T1000 (cell line): ENCODE measurements at regions not wholly inside any gene's neighbourhood (a gene's known extent, or its start where the extent isn't known, plus 50 kb on each side); places are given as distances from the start of the nearest gene placed in this dataset.

ENCODE experiments used
- DNase-seq: peaks from one replicate; lab custom pipeline; 2025; ENCODE audit warnings: mixed read lengths; lab: John Stamatoyannopoulos, UW

DNA sequence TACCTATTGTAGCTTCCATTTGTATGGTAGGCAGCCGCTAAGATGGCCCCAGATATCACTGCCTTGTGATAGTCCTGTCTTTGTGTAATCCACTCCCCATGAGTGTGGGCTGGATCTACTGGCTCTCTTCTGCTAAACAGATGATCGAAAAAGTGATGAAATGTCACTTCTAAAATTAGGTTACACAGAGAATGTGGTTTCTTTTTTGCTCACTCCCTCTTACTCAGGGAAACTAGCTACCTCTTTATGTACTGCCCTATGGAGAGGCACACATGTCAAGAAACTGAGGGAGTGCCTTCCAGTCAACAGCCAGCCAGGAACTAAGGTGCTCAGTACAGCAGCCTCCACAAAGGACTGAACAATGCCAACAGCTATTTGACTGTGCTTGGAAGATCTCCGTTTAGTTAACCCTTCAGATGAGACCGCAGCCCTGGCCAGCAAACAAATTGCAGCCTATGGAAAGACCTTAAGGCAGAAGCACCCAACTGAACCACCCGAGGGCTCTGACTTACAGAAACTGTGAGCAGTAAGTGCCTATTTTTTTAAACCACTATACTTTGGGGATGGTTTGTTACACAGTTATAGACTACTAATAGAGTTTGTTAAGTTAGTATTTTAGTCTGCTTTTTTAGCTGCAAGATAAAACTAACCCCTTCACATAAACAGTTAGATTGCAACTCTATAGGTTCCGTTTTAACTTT lies 113.2 kb upstream of the MAF start:
- no peak for DNase-seq

DNA sequence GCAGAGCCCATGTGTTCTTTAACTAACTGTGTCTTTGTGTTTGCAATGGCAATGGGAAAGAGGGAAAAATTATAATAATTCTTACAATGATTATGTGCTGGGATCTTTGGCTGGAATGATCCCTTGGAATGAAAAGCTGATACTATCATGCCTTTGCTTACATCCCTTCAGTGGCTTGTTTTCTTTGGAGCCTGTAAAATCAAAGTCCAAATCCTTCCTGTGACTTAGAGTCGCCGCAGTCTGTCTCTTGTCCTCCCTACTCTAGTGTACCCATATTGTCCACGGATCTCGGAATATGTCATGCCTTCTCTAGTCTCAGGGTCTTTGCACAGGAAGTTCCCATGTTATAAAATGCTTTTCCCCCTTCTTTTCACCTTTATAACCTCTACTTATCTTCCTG lies 111.7 kb upstream of the MAF start:
- DNase-seq = no peak

DNA sequence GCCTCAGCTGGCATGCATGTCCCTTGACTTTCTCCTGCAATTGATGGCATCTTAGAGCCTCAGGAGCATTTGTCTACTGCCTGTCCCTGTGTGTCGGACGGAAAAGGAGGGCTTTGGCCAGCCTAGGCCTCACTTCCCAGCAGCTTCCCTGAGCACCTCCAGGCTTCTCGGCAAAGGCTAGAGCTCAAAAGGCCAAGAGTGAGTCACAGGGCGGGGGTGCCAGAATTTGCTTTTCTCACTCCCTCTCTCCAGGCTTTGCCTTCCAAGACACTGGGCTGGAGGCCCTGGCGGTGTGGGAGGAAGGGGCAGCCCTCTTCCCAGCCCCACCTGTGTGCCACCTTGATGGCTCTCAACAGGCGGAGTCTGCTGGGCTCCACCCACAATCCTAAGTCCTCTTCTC lies 107.3 kb upstream of the MAF start:
- no peak for DNase-seq

DNA sequence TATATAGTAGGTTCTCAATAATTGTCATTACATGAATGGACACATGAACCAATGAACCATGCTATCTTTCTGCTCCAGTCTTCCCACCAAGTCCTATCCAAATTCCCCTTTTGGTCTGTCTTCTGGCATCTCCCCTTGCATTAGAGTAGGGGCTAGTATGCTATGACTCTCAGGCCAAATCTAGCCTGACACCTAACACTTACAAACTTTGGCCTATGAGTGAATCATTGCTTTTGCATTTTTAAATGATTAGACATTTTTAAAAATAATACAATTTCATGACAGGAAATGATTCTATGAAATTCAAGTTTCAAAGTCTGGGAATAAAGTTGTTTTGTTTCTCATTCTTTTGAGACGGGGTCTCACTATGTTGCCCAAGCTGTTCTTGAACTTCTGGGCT lies 102.5 kb upstream of the MAF start:
- no peak for DNase-seq

DNA sequence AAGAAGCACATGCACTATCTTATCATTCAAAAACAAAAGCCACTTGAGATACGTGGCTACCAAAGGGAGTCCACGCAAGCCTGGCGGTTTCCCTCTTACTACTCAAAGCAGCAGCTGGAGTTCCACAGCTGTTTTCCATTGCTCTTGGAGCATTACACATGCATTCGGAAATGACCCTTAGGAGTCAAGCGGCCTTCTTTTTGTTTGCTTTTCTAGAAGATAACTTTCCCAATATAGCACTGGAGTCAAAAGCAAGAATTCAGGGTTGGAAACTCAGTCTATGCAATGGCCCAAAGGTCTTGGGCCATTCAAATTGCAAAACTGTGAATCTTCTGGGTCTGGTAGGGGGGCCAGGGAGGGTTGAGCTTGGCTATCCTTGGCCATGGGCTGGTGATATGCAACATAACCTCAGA lies 97.8 kb upstream of the MAF start:
- no peak for DNase-seq

DNA sequence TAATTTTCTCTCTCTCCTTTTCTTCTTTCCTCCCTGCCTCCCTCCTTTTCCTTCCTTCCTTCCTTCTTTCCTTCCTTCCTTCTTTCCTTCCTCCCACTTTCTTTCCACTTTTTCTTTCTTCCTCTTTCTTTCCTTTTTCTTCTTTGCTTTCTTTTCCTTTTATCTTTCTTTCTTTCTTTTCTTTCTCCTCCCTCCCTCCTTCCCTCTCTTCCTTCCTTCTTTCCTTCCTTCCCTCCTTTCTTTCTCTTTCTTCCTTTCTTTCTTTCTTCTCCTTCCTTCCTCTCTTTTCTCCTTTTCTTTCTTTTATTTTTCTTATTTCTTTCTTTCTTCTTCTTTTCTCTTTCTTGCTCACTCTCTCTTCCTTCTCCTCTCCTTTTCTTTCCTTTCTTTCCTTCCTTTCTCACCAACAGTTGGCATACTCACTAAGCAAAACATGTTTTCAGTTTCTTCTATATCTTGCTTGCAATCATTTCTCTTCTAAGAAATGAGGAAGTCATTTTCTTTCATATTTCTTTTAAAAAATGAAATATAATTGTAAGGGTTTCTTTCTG lies 97.1 kb upstream of the MAF start:
- no peak for DNase-seq

DNA sequence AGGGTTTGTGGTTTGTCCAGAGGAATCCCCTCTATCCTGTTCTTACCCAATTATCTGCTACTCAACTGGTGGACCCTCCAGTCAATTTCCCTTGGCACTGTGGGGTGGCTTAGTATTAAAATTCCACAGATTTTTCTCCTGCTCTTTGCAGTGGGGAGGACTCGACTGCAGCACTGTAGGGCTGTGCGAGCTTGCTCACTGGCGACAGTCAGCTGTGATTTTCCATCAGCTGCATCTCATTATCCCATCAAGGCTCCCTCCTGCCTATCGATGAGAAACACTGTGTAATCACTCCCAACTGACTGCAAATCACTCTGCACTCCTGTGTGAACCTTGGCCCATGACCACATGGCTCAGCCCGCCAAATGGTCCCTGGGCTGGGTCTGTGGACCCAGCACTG lies 90.5 kb upstream of the MAF start:
- no peak for DNase-seq

DNA sequence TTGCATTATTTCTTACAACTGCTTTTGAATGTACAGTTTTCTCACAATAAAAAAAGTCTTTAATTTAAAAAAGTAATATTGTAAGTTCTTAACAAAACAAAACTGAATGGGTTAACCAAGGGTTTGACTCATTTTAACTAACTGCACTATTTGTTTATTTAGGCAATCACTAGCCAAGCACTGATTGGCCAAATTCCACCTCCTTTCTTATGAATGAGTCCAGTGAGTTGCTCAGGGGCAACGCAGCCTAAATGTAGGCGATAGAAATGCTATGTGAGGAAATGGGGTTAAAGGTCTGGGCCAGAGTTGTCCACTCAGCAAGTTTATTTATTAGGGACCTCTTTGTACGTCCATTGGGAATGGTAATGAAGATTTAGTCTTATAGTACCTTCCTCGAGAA lies 89.6 kb upstream of the MAF start:
- no peak for DNase-seq

DNA sequence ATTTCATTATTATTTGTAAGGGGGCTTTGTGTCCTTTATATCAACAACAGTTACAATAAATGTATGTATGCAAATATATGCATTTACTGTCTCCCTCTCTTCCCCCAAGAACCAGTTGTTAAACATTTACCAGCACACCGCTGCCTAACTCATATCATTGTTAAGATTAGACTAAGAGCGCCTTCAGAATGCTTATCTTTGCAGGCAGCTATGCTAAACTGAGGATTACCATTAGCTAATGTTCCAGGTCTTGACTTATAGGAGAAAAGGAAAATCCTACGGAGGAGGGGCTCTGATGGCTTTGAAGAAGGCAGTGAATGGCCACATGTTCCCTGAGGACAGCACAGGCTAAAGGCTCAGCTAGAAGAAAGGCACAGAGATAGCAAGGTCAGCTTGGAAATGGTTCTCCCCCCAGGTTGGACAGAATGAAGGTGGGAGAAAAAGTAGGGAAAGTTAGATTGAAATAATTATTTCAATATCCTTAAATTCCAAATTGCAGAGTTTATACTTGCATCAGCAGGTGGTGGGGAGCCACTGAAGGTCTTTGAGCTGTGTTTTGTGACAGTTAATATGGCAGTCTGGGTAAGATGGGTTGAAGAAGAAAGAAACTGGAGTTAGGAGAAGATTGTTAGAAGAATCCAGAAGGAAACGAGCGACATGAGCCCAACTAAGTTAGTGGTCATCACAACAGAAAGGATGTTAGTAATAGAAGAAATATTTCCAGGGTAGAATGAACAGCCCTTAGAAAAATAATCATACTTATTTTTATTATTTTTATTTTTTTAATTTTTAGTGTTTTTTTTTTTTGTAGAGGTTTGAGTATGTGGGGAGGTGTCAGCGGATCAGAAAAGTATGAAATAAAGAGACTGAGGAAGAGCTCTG lies 87.0 kb upstream of the MAF start:
- no peak for DNase-seq

DNA sequence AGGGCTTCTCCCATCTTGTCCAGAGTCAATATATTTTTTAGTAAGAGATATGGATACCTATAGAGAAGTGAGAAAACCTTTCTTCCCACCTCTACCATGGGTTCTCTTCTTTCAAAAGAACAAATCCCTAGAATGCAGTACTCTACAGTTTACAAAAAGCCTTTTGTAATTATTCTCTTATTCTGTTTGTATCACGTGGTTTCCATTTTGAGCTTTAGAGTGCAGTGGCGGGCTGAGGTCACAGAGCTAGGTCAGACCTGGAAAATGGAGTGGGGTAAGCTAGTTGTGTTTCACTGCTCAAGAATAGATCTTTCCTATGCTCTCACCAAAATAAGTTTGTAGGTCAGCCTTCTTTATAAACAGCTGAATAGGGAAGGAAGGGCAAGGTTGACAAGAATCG lies 85.3 kb upstream of the MAF start:
- no peak for DNase-seq

DNA sequence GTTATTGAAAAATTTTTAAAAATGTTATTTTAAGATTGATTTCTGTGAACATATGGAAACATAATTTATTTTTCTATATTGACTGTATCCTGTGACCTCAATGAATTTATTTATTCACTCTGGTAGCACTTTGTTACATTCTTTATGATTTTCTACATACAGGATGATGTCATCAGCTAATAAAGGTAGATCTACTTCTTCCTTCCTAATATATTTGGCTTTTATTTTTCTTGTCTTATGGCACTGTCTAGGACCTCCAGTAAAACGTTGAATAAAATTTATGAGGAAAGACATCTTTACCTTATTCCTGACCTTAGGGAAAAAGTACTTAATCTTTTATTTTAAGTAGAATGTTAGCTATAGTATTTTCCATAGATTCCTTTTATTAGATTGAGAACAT lies 78.8 kb upstream of the MAF start:
- DNase-seq = no peak

DNA sequence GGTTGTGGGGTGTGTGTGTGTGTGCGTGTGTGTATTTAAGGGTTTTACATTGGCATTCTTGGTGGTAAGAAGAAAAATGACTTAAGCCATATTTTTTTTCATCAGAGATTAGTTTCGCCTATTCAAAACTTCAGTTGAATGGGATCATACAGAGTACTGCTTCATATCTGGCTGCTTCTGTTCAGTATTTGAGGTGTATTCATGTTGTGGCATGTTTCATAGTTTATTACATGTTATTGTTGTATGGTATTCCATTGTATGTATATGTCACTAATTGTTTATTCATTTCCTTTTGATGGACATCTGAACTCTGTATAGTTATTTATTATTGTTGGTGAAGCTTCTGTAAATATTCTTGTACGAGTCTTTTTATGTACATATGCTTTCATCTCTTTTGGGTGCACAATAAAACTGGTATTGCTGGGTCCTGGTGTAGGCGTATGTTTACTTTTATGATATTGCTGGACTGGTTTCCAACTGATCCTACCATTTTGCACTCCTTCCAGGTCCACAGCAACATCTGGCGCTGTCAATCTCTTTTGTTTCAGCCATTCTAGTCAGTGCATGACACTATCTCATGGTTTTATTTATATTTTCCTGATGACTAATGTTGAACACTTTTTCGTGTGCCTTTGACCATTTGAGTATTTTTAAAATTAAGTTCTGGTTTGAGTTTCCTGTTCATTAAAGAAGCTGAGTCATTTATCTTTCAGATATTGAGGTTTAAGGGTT lies 77.4 kb upstream of the MAF start:
- DNase-seq = no peak

DNA sequence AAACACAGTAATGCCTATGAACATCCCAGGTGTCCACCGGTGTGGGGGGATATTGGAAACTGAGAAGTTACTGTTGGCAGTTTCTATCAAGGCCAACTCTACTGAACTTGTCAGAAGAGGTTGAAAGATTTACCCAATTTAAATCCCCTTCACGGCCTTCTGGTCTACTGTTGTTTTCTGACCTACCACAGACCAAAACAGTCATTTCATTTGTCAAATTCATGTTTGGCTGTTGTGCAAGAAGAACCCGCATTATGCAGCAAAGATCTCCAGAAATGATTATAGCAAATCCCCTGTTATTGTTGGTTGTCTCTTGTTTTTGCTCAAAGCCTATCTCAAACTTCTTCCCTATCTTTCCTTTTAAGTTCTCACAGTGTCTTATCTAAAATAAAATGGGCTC lies 73.1 kb upstream of the MAF start:
- no peak for DNase-seq

DNA sequence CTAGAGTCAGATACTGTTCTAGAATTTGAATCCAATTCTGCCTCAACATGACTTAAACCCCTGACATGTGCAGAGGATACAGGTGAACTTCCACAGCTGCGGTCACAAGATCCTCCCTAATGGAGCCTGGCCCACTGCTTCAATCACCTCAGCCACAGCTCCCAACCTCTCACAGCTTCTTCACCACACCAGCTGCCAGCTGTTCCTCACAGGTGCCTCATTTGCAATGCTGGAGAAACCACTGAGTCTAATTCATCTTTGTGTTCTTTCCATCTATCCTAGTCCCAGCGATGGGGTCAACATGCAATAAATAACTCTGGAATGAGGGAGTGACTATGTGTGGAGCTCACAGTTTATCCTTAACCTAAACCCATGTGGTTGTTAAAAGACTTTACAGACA lies 72.0 kb upstream of the MAF start:
- no peak for DNase-seq

DNA sequence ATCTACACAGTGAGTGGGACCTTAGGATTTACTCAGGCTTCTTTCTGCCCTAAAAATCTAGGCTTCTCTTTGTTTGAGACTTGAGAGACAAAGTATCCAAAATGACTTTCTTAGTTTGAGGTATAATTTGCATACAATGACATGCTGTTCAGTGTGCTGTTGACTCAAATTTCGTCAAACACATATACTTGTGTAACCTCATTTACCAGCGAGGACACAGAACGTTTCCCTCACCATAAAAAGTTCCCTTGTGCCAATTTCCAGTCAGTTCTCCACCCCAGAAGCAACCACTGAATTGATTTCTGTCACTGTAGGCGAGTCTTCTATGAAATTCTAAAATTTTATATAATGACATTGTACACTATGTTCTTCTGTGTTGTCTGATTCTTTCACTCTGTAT lies 68.0 kb upstream of the MAF start:
- no peak for DNase-seq

DNA sequence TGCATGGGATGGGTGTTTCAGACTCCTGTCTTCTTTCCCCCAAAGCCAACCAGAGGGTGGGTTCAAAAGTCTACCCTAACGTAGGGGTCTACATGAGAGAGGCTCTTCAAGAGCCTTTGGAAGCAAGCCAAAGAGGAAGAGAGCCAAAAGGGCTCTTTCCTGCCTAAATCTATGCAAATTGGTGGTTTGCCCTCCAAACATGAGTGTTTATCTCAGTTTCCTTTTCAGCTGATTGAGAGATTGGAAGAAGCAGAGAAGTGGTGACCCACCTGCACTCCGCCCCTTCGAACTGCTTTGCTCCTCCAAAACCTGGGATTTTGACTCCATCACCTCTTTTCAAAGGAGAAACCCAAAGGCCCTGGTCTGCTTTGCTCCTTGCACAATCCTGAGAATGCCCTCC lies 65.4 kb upstream of the MAF start:
- no peak for DNase-seq

DNA sequence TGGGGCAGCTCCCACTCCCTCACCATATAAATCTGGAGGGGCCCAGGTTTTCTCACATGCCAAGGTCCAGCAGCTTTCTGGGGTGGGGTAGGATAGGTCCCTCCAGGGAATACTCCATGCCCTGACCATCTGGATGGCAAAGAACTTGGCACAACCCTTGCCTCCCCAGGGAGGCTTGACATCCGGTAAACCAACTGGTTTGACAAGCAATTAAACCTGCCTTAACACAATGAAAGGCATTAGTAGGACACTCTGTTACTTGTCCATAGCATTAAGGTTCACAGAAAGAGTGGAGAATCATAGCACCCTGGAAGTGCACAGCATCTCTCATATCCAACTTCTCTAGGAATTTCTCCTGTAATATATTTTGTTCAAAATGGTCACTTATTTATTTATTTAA lies 63.9 kb upstream of the MAF start:
- no peak for DNase-seq

DNA sequence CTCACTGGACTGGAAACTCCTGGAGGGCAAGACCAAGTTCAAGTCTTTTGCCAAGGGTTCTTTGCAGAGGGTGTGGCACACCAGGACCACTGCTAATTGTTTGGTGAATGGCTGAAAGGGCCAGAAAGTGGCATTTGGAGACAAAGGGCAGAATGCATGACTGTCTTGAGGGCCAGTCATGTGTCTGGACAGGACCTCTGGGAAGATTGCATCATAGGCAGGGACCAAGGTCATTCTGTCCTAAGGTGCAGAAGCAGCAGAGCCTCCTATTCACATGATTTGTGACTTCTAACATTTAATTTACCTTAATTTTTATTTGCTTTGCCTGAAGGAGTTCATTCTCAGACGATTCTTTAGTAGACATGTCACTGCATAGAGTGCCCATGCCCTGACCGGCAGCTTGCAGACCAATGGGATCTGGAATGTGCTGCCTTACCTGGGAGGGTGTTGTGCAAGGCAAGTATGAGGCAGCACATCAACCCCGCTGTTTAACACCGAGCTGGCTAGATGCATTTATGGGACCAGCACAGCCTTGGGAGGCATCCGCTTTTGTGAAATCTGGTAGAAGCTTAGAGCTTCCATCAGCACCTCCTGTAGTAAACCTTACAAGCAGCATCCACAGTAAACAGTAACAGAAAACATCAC lies 62.3 kb upstream of the MAF start:
- DNase-seq = no peak

DNA sequence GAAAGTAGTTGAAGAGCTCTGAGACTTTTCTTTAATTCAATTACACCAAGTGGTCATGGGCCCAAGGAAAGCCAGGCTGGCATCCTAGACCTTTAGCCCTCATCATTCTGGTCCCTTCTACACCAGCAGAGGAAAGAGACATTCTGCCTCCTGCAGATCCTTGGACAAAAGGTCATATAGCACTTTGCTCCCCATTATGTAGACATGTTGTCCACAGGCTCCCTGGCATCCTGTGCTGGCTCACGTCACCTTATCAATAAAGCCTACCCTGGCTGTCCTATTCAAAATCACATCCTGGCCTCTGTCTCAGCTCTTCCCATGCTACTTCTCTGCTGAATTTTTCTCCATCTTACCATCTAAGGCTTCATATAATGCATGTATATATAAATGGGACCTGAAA lies 61.6 kb upstream of the MAF start:
- no peak for DNase-seq

DNA sequence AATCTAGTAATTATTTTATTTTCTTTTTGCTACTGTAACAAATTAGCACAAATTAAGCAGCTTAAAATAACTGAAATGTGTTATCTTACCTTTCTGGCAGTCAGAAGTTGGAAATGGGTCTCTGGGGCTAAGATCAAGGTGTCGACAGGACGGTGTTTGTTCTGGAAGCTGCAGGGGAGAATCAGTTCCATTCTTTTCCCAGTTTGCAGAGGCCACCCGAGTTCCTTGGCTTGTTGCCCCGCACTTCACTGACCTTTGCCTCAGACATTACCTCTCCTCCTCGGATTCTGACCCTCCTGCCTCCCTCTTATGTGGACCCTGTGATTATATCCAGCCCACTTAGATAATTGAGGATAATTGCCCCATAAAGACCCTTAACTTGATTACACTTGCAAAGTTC lies 61.0 kb upstream of the MAF start:
- no peak for DNase-seq

DNA sequence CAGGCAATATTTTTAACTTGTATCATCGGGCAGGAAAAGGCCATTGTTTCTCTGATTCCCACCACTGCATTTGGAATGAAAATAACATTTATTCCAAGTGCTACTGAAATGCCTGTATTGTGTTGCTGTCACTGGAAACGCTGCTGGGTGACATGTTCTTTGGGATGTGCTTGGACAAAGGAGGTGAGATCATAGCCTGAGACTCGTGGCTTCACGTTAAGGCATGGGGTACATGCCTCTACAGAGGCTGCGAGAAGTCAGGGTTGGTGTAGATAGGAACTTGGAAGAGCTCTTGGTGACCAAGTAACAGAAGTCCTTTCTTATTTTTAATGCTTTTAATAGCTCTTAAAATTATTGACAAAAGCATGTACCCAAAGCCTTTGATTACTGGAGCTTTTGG lies 58.8 kb upstream of the MAF start:
- no peak for DNase-seq
